K562 (cell line): ENCODE measurements at regions not wholly inside any gene's neighbourhood (a gene's known extent, or its start where the extent isn't known, plus 50 kb on each side); places are given as distances from the start of the nearest gene placed in this dataset.

Experiments used
- ATAC-seq: fragments of 200-7000 bp; cut with Tn5 transposase; 3 replicates; pipeline ENCODE4 v1.9.1; 2020; ENCODE audit warnings: moderate library complexity
- BruUV-seq: library from RNA; stranded (reverse); fragments of 400-500 nt; replicated peaks from 2 replicates; lab custom pipeline; 2021; lab: Mats Ljungman, UMichigan
- CTCF ChIA-PET: fragments of 300-600 bp; formaldehyde crosslinking; extraction: SDS; loops from one replicate; lab custom pipeline; 2021; ENCODE audit warnings: low intra/inter-chr PET ratio; lab: Yijun Ruan, JAX
- POLR2A ChIA-PET: fragments of 300-600, 350-650 bp; sonication (Branson Sonifier 250); formaldehyde crosslinking; extraction: SDS; loops from one replicate; lab custom pipeline; 2021; ENCODE audit warnings: antibody characterized with exemption, inconsistent platforms; lab: Yijun Ruan, JAX
- DNase-seq, 4 experiments: peaks; one replicate each; pipeline versions ENCODE4 v3.0.0 to v3.0.0-alpha.2; 2011 to 2018; ENCODE audit warnings: low spot score in 3 of 4, mixed read lengths in 3 of 4; ENCODE audit errors: extremely low read depth in 1 of 4
- FAIRE-seq: peaks from 2 replicates; lab custom pipeline; 2011; peaks lifted over from hg19 to GRCh38; lab: Jason Lieb, UNC
- H2AFZ ChIP-seq: 2 replicates; pipeline ENCODE4 v1.6.0; 2011; ENCODE audit warnings: low read depth, low read length, control low read depth, inconsistent platforms
- H3K27ac ChIP-seq: fragments of 200-600 bp; 3 replicates; pipeline ENCODE4 v1.8.0; 2011; ENCODE audit warnings: low read depth, mild to moderate bottlenecking, control low read depth, inconsistent platforms, low read length, moderate library complexity, mixed read lengths; ENCODE audit errors: extremely low read depth
- H3K27me3 ChIP-seq, 2 experiments: fragments of 300-600 bp in 1 of 2; 2 replicates in 1 of 2; 3 replicates in 1 of 2; pipeline versions ENCODE4 v1.6.0 to v1.8.0; 2011; ENCODE audit warnings: inconsistent platforms in 2 of 2, low read length in 2 of 2, mild to moderate bottlenecking in 1 of 2, mixed read lengths in 1 of 2, moderate library complexity in 1 of 2; ENCODE audit not compliant: control insufficient read depth in 2 of 2, insufficient read depth in 2 of 2
- H3K36me3 ChIP-seq: fragments of 300-600 bp; 3 replicates; pipeline ENCODE4 v1.8.0; 2011; ENCODE audit warnings: mild to moderate bottlenecking, low read length, inconsistent platforms; ENCODE audit not compliant: control insufficient read depth, insufficient read depth
- H3K4me1 ChIP-seq, 2 experiments: fragments of 200-600 bp in 1 of 2; replicated peaks in 1 of 2; 2 replicates in 1 of 2; 3 replicates in 1 of 2; pipeline versions ENCODE4 v1.5.1 to v1.8.0; 2011; ENCODE audit warnings: inconsistent platforms in 2 of 2, low read length in 2 of 2, mild to moderate bottlenecking in 1 of 2, mixed read lengths in 1 of 2, moderate library complexity in 1 of 2; ENCODE audit not compliant: control insufficient read depth in 2 of 2, insufficient read depth in 2 of 2
- H3K4me2 ChIP-seq: 2 replicates; pipeline ENCODE4 v1.6.1; 2011; ENCODE audit warnings: low read length, control low read depth, inconsistent platforms, mixed read lengths; ENCODE audit not compliant: insufficient read depth
- H3K4me3 ChIP-seq: fragments of 200-600 bp; sonication (generic), shearing (Covaris generic); 2 replicates; pipeline ENCODE4 v1.5.1; 2016; ENCODE audit warnings: control low read depth, inconsistent platforms
- H3K79me2 ChIP-seq: fragments of 200-600 bp; 3 replicates; pipeline ENCODE4 v1.8.0; 2011; ENCODE audit warnings: low read length, inconsistent platforms; ENCODE audit not compliant: control insufficient read depth, insufficient read depth
- H3K9ac ChIP-seq, 2 experiments: 2 replicates each; pipeline versions ENCODE4 v1.6.0 to v1.6.1; 2011; ENCODE audit warnings: low read depth in 2 of 2, low read length in 2 of 2, control low read depth in 1 of 2, inconsistent platforms in 1 of 2, mild to moderate bottlenecking in 1 of 2, mixed read lengths in 1 of 2; ENCODE audit not compliant: insufficient read depth in 1 of 2
- H3K9me1 ChIP-seq: one replicate; pipeline ENCODE4 v1.6.0; 2011; ENCODE audit warnings: inconsistent platforms, mild to moderate bottlenecking, low read length, moderate library complexity; ENCODE audit not compliant: control insufficient read depth, insufficient read depth
- H3K9me3 ChIP-seq: replicated peaks from 2 replicates; pipeline ENCODE4 v1.5.1; 2011; ENCODE audit warnings: low read depth, low read length, inconsistent platforms; ENCODE audit not compliant: control insufficient read depth, insufficient read depth
- H4K20me1 ChIP-seq: replicated peaks from 2 replicates; pipeline ENCODE4 v1.6.1; 2011; ENCODE audit warnings: low read length, inconsistent platforms, mixed read lengths; ENCODE audit not compliant: control insufficient read depth, insufficient read depth
- ARHGAP35 ChIP-seq: fragments of 450-650 bp; IDR thresholded peaks from 2 replicates; pipeline ENCODE4 v1.6.1; 2018; ENCODE audit not compliant: partially characterized antibody
- CEBPZ ChIP-seq: fragments of 150-350 bp; IDR thresholded peaks from 2 replicates; pipeline ENCODE4 v1.6.1; 2014; ENCODE audit warnings: low read depth, mild to moderate bottlenecking, low read length, borderline replicate concordance
- ESRRB ChIP-seq: fragments of 250-450 bp; sonication (Bioruptor Pico); IDR thresholded peaks from 2 replicates; pipeline ENCODE4 v1.5.0; 2020; ENCODE audit warnings: mild to moderate bottlenecking, moderate library complexity, borderline replicate concordance
- HIVEP1 ChIP-seq: fragments of 250-450 bp; sonication (Bioruptor Pico); IDR thresholded peaks from 2 replicates; pipeline ENCODE4 v1.4.0; 2020; ENCODE audit warnings: mild to moderate bottlenecking
- MECOM ChIP-seq: fragments of 250-450 bp; sonication (Bioruptor Pico); IDR thresholded peaks from 2 replicates; pipeline ENCODE4 v1.8.0; 2022; ENCODE audit warnings: inconsistent platforms
- MYBL2 ChIP-seq, 2 experiments: fragments of 450-650 bp in 1 of 2; sonication (generic) in 1 of 2; formaldehyde crosslinking in 1 of 2; IDR thresholded peaks; 2 replicates each; pipeline versions ENCODE4 v1.6.1 to v1.8.1; 2017 to 2022; ENCODE audit warnings: borderline replicate concordance in 1 of 2, inconsistent platforms in 1 of 2, low read depth in 1 of 2, mild to moderate bottlenecking in 1 of 2, missing genetic modification reagents in 1 of 2, moderate library complexity in 1 of 2
- NR1H2 ChIP-seq: sonication (generic); formaldehyde crosslinking; IDR thresholded peaks from 2 replicates; pipeline ENCODE4 v1.4.0; 2020; ENCODE audit warnings: mild to moderate bottlenecking, missing genetic modification reagents
- SIN3A ChIP-seq, 2 experiments: fragments of 150-350 bp in 1 of 2; IDR thresholded peaks; 2 replicates each; pipeline ENCODE4 v1.6.1; 2011 to 2016; ENCODE audit warnings: borderline replicate concordance in 2 of 2, low read depth in 2 of 2, low read length in 2 of 2, mild to moderate bottlenecking in 2 of 2, moderate library complexity in 2 of 2; ENCODE audit not compliant: control insufficient read depth in 1 of 2
- SMARCB1 ChIP-seq: IDR thresholded peaks from 2 replicates; pipeline ENCODE4 v1.6.1; 2011; ENCODE audit warnings: improper control_type of control experiment, low read depth; ENCODE audit not compliant: insufficient read length
- SRSF1 ChIP-seq: fragments of 200-400 bp; formaldehyde crosslinking; IDR thresholded peaks from 2 replicates; pipeline ENCODE4 v1.6.1; 2017; ENCODE audit warnings: mild to moderate bottlenecking, low read depth, low read length, moderate library complexity
- WGBS: fragments of 100-300 bp; shearing (Covaris generic); methylation state at CpG from one replicate; pipeline ENCODE4 v1.1.6; 2016; ENCODE audit warnings: low coverage, mixed read lengths; ENCODE audit not compliant: insufficient coverage; ENCODE audit errors: missing lambda C conversion rate; 5-methylcytosine and 5-hydroxymethylcytosine counted together
- in situ Hi-C: fragments of 300-500 bp; cut with MboI; formaldehyde crosslinking; loops from 4 replicates; pipeline ENCODE4 v1.15.0; 2018; ENCODE audit warnings: inconsistent platforms, mixed read lengths
- intact Hi-C: fragments of 100-400 bp; cut with micrococcal nuclease; formaldehyde crosslinking; loops from 2 replicates; pipeline ENCODE4 v1.14.2; 2022
- TF ChIP-seq, protein P1 (sequence below), 2 experiments: fragments of 450-650 bp in 1 of 2; sonication (generic) in 1 of 2; formaldehyde crosslinking; conservative IDR thresholded peaks; 2 replicates each; pipeline versions ENCODE4 v1.4.0 to v1.8.1; 2020 to 2022; ENCODE audit warnings: mild to moderate bottlenecking in 1 of 2, missing genetic modification reagents in 1 of 2
- TF ChIP-seq, protein P2 (sequence below), 2 experiments: fragments of 450-650 bp; conservative IDR thresholded peaks; 2 replicates each; pipeline ENCODE4 v1.6.1; 2017; ENCODE audit warnings: mild to moderate bottlenecking in 2 of 2, moderate library complexity in 2 of 2

DNA sequence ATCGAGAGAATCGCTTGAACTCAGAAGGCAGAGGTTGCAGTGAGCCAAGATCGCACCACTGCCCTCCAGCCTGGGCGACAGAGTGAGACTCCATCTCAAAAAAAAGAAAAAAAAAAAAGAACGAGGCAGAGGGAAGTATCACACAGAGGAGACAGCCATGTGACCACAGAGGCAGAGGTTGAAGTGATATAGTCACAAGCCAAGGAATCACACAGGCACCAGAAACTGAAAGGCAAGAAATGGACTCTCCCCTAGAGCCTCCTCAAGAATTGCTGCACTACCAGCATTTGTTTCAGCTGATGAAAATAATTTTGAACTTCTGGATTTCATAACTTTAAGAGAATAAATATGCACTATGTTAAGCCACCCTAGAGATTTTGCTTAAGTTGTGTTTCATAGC is 459.6 kb downstream of the PTPRC start:
- Histone ChIP-seq H3K9me1 (no peaks in the 10 kb centered on the region), H3K27me3 (no peaks in the 10 kb centered on the region), H4K20me1 (no peaks in the 10 kb centered on the region), H2AFZ (no peak overlapping the region), H3K9ac (no peak overlapping the region), H3K4me1 (no peaks in the 10 kb centered on the region), H3K4me3 (no peak overlapping the region), H3K4me2 (no peak overlapping the region), H3K27ac (no peak overlapping the region), H3K36me3 (no peaks in the 10 kb centered on the region), H3K79me2 (no peaks in the 10 kb centered on the region), H3K9me3 (no peaks in the 10 kb centered on the region)
- WGBS: 0% methylated on average over 2 of the region's 5 CpGs
- in situ Hi-C loops (no loop called here), intact Hi-C loops (no loop called here)
- DNase-seq (no peak), ATAC-seq (no peak), FAIRE-seq (no peak)
- BruUV-seq: no TSS peak
- TF ChIP-seq SRSF1 (no peak), SIN3A (IDR thresholded peaks at IDR 0.05; ENCODE audit: borderline replicate concordance in 2 of 2, control insufficient read depth in 1 of 2, low read depth in 2 of 2, low read length in 2 of 2) (no peak), MECOM (CRISPR knock-in tag) (no peak), MYBL2 (IDR thresholded peaks at IDR 0.05; ENCODE audit: low read depth) (no peak), MYBL2 (CRISPR knock-in tag; IDR thresholded peaks at IDR 0.05; ENCODE audit: borderline replicate concordance) (no peak), SMARCB1 (no peak), CEBPZ (no peak), HIVEP1 (CRISPR knock-in tag) (no peak), ESRRB (CRISPR knock-in tag) (no peak), NR1H2 (CRISPR knock-in tag) (no peak), ARHGAP35 (no peak)
- TF ChIP-seq, protein P1, sequence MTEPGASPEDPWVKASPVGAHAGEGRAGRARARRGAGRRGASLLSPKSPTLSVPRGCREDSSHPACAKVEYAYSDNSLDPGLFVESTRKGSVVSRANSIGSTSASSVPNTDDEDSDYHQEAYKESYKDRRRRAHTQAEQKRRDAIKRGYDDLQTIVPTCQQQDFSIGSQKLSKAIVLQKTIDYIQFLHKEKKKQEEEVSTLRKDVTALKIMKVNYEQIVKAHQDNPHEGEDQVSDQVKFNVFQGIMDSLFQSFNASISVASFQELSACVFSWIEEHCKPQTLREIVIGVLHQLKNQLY (CRISPR knock-in tag; conservative IDR thresholded peaks at IDR 0.05): no peak
- TF ChIP-seq, protein P2, sequence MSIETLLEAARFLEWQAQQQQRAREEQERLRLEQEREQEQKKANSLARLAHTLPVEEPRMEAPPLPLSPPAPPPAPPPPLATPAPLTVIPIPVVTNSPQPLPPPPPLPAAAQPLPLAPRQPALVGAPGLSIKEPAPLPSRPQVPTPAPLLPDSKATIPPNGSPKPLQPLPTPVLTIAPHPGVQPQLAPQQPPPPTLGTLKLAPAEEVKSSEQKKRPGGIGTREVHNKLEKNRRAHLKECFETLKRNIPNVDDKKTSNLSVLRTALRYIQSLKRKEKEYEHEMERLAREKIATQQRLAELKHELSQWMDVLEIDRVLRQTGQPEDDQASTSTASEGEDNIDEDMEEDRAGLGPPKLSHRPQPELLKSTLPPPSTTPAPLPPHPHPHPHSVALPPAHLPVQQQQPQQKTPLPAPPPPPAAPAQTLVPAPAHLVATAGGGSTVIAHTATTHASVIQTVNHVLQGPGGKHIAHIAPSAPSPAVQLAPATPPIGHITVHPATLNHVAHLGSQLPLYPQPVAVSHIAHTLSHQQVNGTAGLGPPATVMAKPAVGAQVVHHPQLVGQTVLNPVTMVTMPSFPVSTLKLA (conservative IDR thresholded peaks at IDR 0.05): no peak
- ChIA-PET POLR2A (no interaction called here), CTCF (no interaction called here)
